IMR-90 (cell line): ENCODE measurements at regions not wholly inside any gene's neighbourhood (a gene's known extent, or its start where the extent isn't known, plus 50 kb on each side); places are given as distances from the start of the nearest gene placed in this dataset.

Experiments used
- ATAC-seq: fragments of 200-7000 bp; cut with Tn5 transposase; 2 replicates; pipeline ENCODE4 v1.9.1; 2020; ENCODE audit warnings: low read depth, mild to moderate bottlenecking, moderate library complexity
- BruUV-seq: library from RNA; stranded (reverse); fragments of 400-500 nt; replicated peaks from 2 replicates; lab custom pipeline; 2021; lab: Mats Ljungman, UMichigan
- CTCF ChIA-PET: fragments of 300-600 bp; formaldehyde crosslinking; extraction: SDS; loops from one replicate; lab custom pipeline; 2021; ENCODE audit warnings: antibody characterized with exemption; lab: Yijun Ruan, JAX
- POLR2A ChIA-PET: fragments of 300-600 bp; sonication (Branson Sonifier 250); formaldehyde crosslinking; loops from one replicate; lab custom pipeline; 2022; ENCODE audit warnings: antibody characterized with exemption; ENCODE audit not compliant: unreplicated experiment; lab: Charles Lee
- DNase-seq: peaks from one replicate; pipeline ENCODE4 v3.0.0; 2013
- H2AFZ ChIP-seq: replicated peaks from 2 replicates; pipeline ENCODE3; 2013; ENCODE audit warnings: low read length, mild to moderate bottlenecking; ENCODE audit not compliant: poor library complexity
- H2AK5ac ChIP-seq: 2 replicates; pipeline ENCODE4 v1.6.1; 2013; ENCODE audit warnings: low read depth, low read length, inconsistent platforms
- H2AK9ac ChIP-seq: replicated peaks from 2 replicates; pipeline ENCODE3; 2013; ENCODE audit warnings: mild to moderate bottlenecking, low read depth, low read length, moderate library complexity; ENCODE audit not compliant: poor library complexity
- H2BK120ac ChIP-seq: 2 replicates; pipeline ENCODE4 v1.6.1; 2013; ENCODE audit warnings: low read depth, low read length, inconsistent platforms
- H2BK15ac ChIP-seq: 3 replicates; pipeline ENCODE4 v1.6.1; 2013; ENCODE audit warnings: low read depth, low read length, inconsistent platforms
- H2BK20ac ChIP-seq: 2 replicates; pipeline ENCODE4 v1.6.1; 2013; ENCODE audit warnings: low read depth, mild to moderate bottlenecking, inconsistent platforms, low read length, moderate library complexity
- H2BK5ac ChIP-seq: 2 replicates; pipeline ENCODE4 v1.6.1; 2013; ENCODE audit warnings: mild to moderate bottlenecking, low read depth, low read length, inconsistent platforms; ENCODE audit not compliant: poor library complexity, severe bottlenecking
- H3K14ac ChIP-seq: replicated peaks from 2 replicates; pipeline ENCODE4 v1.6.1; 2013; ENCODE audit warnings: low read depth, low read length, inconsistent platforms
- H3K18ac ChIP-seq: 2 replicates; pipeline ENCODE4 v1.6.1; 2013; ENCODE audit warnings: low read depth, low read length, control low read depth
- H3K23ac ChIP-seq: 2 replicates; pipeline ENCODE4 v1.6.1; 2013; ENCODE audit warnings: low read depth, low read length, inconsistent platforms
- H3K27ac ChIP-seq: 2 replicates; pipeline ENCODE4 v1.5.1; 2013; ENCODE audit warnings: mild to moderate bottlenecking, control low read depth, low read length; ENCODE audit not compliant: insufficient read depth
- H3K27me3 ChIP-seq: 2 replicates; pipeline ENCODE4 v1.6.1; 2013; ENCODE audit warnings: low read length; ENCODE audit not compliant: control insufficient read depth, insufficient read depth
- H3K36me3 ChIP-seq: 2 replicates; pipeline ENCODE4 v1.6.1; 2013; ENCODE audit warnings: low read length, mixed read lengths; ENCODE audit not compliant: control insufficient read depth, insufficient read depth
- H3K4ac ChIP-seq: 2 replicates; pipeline ENCODE4 v1.6.1; 2013; ENCODE audit warnings: low read depth, low read length, inconsistent platforms
- H3K4me1 ChIP-seq: 2 replicates; pipeline ENCODE4 v1.6.1; 2013; ENCODE audit warnings: low read length, mixed read lengths; ENCODE audit not compliant: control insufficient read depth, insufficient read depth
- H3K4me2 ChIP-seq: 2 replicates; pipeline ENCODE4 v1.6.1; 2013; ENCODE audit warnings: low read depth, mild to moderate bottlenecking, control low read depth, low read length, moderate library complexity
- H3K4me3 ChIP-seq: 2 replicates; pipeline ENCODE4 v1.5.1; 2013; ENCODE audit warnings: low read depth, mild to moderate bottlenecking, control low read depth, low read length, moderate library complexity; ENCODE audit not compliant: insufficient read depth
- H3K56ac ChIP-seq: 2 replicates; pipeline ENCODE4 v1.6.1; 2013; ENCODE audit warnings: low read length, inconsistent platforms; ENCODE audit not compliant: insufficient read depth; ENCODE audit errors: extremely low read depth
- H3K79me1 ChIP-seq, 2 experiments: 2 replicates each; pipeline ENCODE4 v1.6.1; 2013; ENCODE audit warnings: low read length in 2 of 2, inconsistent platforms in 1 of 2, low read depth in 1 of 2
- H3K9ac ChIP-seq: 2 replicates; pipeline ENCODE4 v1.6.1; 2013; ENCODE audit warnings: low read depth, low read length, control low read depth
- H3K9me1 ChIP-seq: 2 replicates; pipeline ENCODE4 v1.6.1; 2013; ENCODE audit warnings: low read length, inconsistent platforms; ENCODE audit not compliant: insufficient read depth
- H3K9me3 ChIP-seq: 2 replicates; pipeline ENCODE4 v1.6.1; 2013; ENCODE audit warnings: low read length; ENCODE audit not compliant: control insufficient read depth, insufficient read depth
- H4K20me1 ChIP-seq: 2 replicates; pipeline ENCODE4 v1.6.1; 2013; ENCODE audit warnings: low read length, inconsistent platforms; ENCODE audit not compliant: insufficient read depth
- H4K5ac ChIP-seq: 2 replicates; pipeline ENCODE4 v1.6.1; 2013; ENCODE audit warnings: mild to moderate bottlenecking, low read depth, low read length, control low read depth
- H4K8ac ChIP-seq, 2 experiments: 2 replicates each; pipeline ENCODE4 v1.6.1; 2013; ENCODE audit warnings: low read depth in 2 of 2, low read length in 2 of 2, control low read depth in 1 of 2, inconsistent platforms in 1 of 2
- H4K91ac ChIP-seq: 2 replicates; pipeline ENCODE4 v1.6.1; 2013; ENCODE audit warnings: low read depth, low read length, inconsistent platforms; ENCODE audit not compliant: insufficient read depth
- MAFK ChIP-seq: IDR thresholded peaks from 2 replicates; pipeline ENCODE4 v1.6.1; 2012; ENCODE audit warnings: low read depth, low read length, improper control_type of control experiment
- NFE2L2 ChIP-seq: fragments of 150-350 bp; IDR thresholded peaks from 2 replicates; pipeline ENCODE4 v1.6.1; 2016; ENCODE audit warnings: low read depth, mild to moderate bottlenecking, low read length
- RAD21 ChIP-seq: IDR thresholded peaks from 2 replicates; pipeline ENCODE4 v1.6.1; 2012; ENCODE audit warnings: low read length, improper control_type of control experiment
- RFX5 ChIP-seq: IDR thresholded peaks from 2 replicates; pipeline ENCODE4 v1.8.0; 2012; ENCODE audit warnings: low read depth, mild to moderate bottlenecking, low read length, moderate library complexity
- SMC3 ChIP-seq: fragments of 150-350 bp; IDR thresholded peaks from 2 replicates; pipeline ENCODE4 v1.6.1; 2016; ENCODE audit warnings: low read depth, mild to moderate bottlenecking, antibody characterized with exemption, low read length, moderate library complexity
- USF2 ChIP-seq: fragments of 150-350 bp; IDR thresholded peaks from 2 replicates; pipeline ENCODE4 v1.6.1; 2017; ENCODE audit warnings: mild to moderate bottlenecking, antibody characterized with exemption, low read length, low read depth
- WGBS, 2 experiments: methylation state at CpG; one replicate each; pipeline versions ENCODE4 v1.1.5 to v1.1.7; 2013; ENCODE audit warnings: missing lambda C conversion rate in 2 of 2; ENCODE audit not compliant: insufficient read length in 1 of 2; ENCODE audit errors: extremely low coverage in 2 of 2; 5-methylcytosine and 5-hydroxymethylcytosine counted together
- dilution Hi-C: fragments of 300-500 bp; cut with HindIII; formaldehyde crosslinking; loops from one replicate; pipeline ENCODE4 v1.14.3; 2018; ENCODE audit warnings: low sequenced_read_pairs; ENCODE audit not compliant: unreplicated experiment
- in situ Hi-C: fragments of 300-500 bp; cut with MboI; formaldehyde crosslinking; loops from 3 replicates; pipeline ENCODE4 v1.14.3; 2019; ENCODE audit warnings: low sequenced_read_pairs, inconsistent platforms, mixed read lengths
- intact Hi-C: fragments of 100-400 bp; cut with micrococcal nuclease; formaldehyde crosslinking; loops from 2 replicates; pipeline ENCODE4 v1.10.0; 2022

- Histone ChIP-seq H3K4me1 (no peaks in the 10 kb centered on the region), H3K9me3 (peaks cover 7% of the 10 kb centered on the region; the same call in 1 of the 2 replicates), H3K27me3 (no peaks in the 10 kb centered on the region), H3K23ac (no peak overlapping the region), H4K8ac (no peak overlapping the region), H3K9me1 (no peaks in the 10 kb centered on the region), H3K56ac (no peak overlapping the region), H3K18ac (no peak overlapping the region), H3K4me3 (no peak overlapping the region), H3K36me3 (no peaks in the 10 kb centered on the region), H3K4ac (no peak overlapping the region), H2AK9ac (no peak overlapping the region), H4K5ac (no peak overlapping the region), H2AFZ (no peak overlapping the region), H2BK15ac (no peak overlapping the region), H3K14ac (no peak overlapping the region), H4K20me1 (no peaks in the 10 kb centered on the region), H3K27ac (no peak overlapping the region), H2BK20ac (no peak overlapping the region), H2BK120ac (no peak overlapping the region), H3K9ac (no peak overlapping the region), H3K4me2 (no peak overlapping the region), H4K91ac (no peak overlapping the region), H3K79me1 (no peaks in the 10 kb centered on the region), H2AK5ac (no peak overlapping the region), H2BK5ac (no peak overlapping the region)
- WGBS, 2 experiments, result no CpG with 5 or more reads among the region's 1 CpG
- dilution Hi-C loops (no loop called here), in situ Hi-C loops (no loop called here), intact Hi-C loops (no loop called here)
- no peak for TF ChIP-seq SMC3
- no peak for TF ChIP-seq MAFK
- no peak for TF ChIP-seq RAD21
- TF ChIP-seq RFX5, result no peak
- no peak for TF ChIP-seq NFE2L2
- no peak for TF ChIP-seq USF2
- POLR2A ChIA-PET, result no interaction called here
- no peak for DNase-seq
- no TSS peak for BruUV-seq
- ATAC-seq, result no peak
- CTCF ChIA-PET, result no interaction called here
Observed at GRCh38 chr20:43304598-43304997, 114.9 kb upstream of the PTPRT start.
